ENCODE measurements at regions not wholly inside any gene's neighbourhood (a gene's known extent, or its start where the extent isn't known, plus 50 kb on each side); places are given as distances from the start of the nearest gene placed in this dataset.

DNA sequence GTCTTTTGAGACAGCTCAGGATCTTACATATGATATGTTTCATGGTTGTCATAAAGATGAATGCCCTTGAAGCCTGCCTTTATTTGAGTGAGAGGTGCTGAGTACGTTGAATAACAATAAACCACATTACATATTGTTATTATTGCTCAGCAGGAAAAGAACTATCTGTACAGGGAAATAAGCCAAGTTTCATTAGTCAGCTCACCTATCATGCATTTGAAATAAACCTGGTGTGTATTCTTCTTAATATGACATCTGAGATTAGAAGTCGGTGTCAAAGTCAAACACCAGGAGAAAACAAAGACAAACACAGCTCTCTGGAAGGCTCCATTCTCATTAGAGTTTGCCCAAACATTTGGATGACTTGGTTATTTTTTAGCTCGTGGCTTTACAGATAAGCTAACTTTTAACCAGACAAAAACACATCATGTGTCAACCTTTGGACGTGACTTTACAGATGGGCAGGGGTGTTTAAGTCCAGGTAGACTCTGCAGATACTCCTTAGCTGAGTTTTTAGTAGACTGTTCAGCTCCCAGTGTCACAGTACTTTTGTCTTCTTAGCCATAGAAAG is 71.2 kb upstream of the AOAH start:
- TF ChIP-seq, protein P1, sequence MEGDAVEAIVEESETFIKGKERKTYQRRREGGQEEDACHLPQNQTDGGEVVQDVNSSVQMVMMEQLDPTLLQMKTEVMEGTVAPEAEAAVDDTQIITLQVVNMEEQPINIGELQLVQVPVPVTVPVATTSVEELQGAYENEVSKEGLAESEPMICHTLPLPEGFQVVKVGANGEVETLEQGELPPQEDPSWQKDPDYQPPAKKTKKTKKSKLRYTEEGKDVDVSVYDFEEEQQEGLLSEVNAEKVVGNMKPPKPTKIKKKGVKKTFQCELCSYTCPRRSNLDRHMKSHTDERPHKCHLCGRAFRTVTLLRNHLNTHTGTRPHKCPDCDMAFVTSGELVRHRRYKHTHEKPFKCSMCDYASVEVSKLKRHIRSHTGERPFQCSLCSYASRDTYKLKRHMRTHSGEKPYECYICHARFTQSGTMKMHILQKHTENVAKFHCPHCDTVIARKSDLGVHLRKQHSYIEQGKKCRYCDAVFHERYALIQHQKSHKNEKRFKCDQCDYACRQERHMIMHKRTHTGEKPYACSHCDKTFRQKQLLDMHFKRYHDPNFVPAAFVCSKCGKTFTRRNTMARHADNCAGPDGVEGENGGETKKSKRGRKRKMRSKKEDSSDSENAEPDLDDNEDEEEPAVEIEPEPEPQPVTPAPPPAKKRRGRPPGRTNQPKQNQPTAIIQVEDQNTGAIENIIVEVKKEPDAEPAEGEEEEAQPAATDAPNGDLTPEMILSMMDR (IDR thresholded peaks at IDR 0.05) = no peak
- no peak for TF ChIP-seq POLR2A (IDR thresholded peaks at IDR 0.05)

Data from heart left ventricle (tissue), 13 donors.